NCI-H510A treated with DMSO at 0.1 percent for 48 hours (cell line): ENCODE measurements at regions not wholly inside any gene's neighbourhood (a gene's known extent, or its start where the extent isn't known, plus 50 kb on each side); places are given as distances from the start of the nearest gene placed in this dataset.

Source experiments
- DNase-seq: peaks from one replicate; lab custom pipeline; 2025; lab: John Stamatoyannopoulos, UW

- DNase-seq: no peak
Measured at GRCh38 chr6:2502998-2503674, 247.6 kb downstream of the MYLK4 start.

GRCh38 chr6:2502096-2502997 is 248.4 kb downstream of the MYLK4 start:
- DNase-seq: no peak

GRCh38 chr6:2497922-2498623 is 252.6 kb downstream of the MYLK4 start:
- DNase-seq: no peak

GRCh38 chr6:2496291-2496690 is 250.9 kb upstream of the GMDS start:
- no peak for DNase-seq

- no peak for DNase-seq
Measured at GRCh38 chr6:2492686-2493523, 247.5 kb upstream of the GMDS start.

GRCh38 chr6:2491137-2491536 is 245.7 kb upstream of the GMDS start:
- no peak for DNase-seq

- DNase-seq: no peak
Measured at GRCh38 chr6:2488578-2488977, 243.2 kb upstream of the GMDS start.

- DNase-seq: peak; percentile 18
Measured at GRCh38 chr6:2485116-2485515, 239.7 kb upstream of the GMDS start.

- no peak for DNase-seq
Measured at GRCh38 chr6:2482773-2483172, 237.4 kb upstream of the GMDS start.

GRCh38 chr6:2481307-2481706 is 235.9 kb upstream of the GMDS start:
- DNase-seq: no peak

GRCh38 chr6:2480267-2480966 is 235.0 kb upstream of the GMDS start:
- no peak for DNase-seq

- no peak for DNase-seq
Measured at GRCh38 chr6:2478200-2478599, 232.8 kb upstream of the GMDS start.

- no peak for DNase-seq
Measured at GRCh38 chr6:2477666-2478065, 232.3 kb upstream of the GMDS start.

GRCh38 chr6:2477250-2477649 is 231.8 kb upstream of the GMDS start:
- DNase-seq: no peak

GRCh38 chr6:2476376-2476775 is 231.0 kb upstream of the GMDS start:
- DNase-seq: no peak

- DNase-seq: peak; percentile 60
Measured at GRCh38 chr6:2471472-2471871, 226.1 kb upstream of the GMDS start.

- no peak for DNase-seq
Measured at GRCh38 chr6:2469428-2469827, 224.0 kb upstream of the GMDS start.

- DNase-seq: no peak
Measured at GRCh38 chr6:2468601-2468955, 223.2 kb upstream of the GMDS start.

- no peak for DNase-seq
Measured at GRCh38 chr6:2467929-2468600, 222.7 kb upstream of the GMDS start.

GRCh38 chr6:2465336-2465735 is 219.9 kb upstream of the GMDS start:
- DNase-seq: no peak

- DNase-seq: no peak
Measured at GRCh38 chr6:2464641-2465040, 219.2 kb upstream of the GMDS start.
